HL-60 (cell line): ENCODE measurements at regions not wholly inside any gene's neighbourhood (a gene's known extent, or its start where the extent isn't known, plus 50 kb on each side); places are given as distances from the start of the nearest gene placed in this dataset.

ENCODE experiments used
- CTCF ChIP-seq: IDR thresholded peaks from one replicate; pipeline ENCODE4 v1.5.1; 2011; ENCODE audit warnings: low read length, control low read depth, inconsistent platforms; ENCODE audit not compliant: insufficient read depth
- GABPA ChIP-seq: IDR thresholded peaks from 2 replicates; pipeline ENCODE4 v1.6.1; 2012; ENCODE audit warnings: low read depth
- POLR2AphosphoS5 ChIP-seq: IDR thresholded peaks from 2 replicates; pipeline ENCODE4 v1.6.1; 2012; ENCODE audit warnings: low read depth
- REST ChIP-seq: IDR thresholded peaks from 2 replicates; pipeline ENCODE4 v1.6.1; 2012; ENCODE audit warnings: low read depth; ENCODE audit not compliant: insufficient replicate concordance
- SPI1 ChIP-seq: IDR thresholded peaks from 2 replicates; pipeline ENCODE4 v1.6.1; 2012; ENCODE audit warnings: low read depth, mild to moderate bottlenecking, borderline replicate concordance

- TF ChIP-seq CTCF (no peak), POLR2AphosphoS5 (no peak), GABPA (no peak), REST (no peak), SPI1 (no peak)
Observed at GRCh38 chr15:91572110-91572509, 281.4 kb upstream of the SLCO3A1 start.
